Spleen (tissue), 3 donors: ENCODE measurements at regions not wholly inside any gene's neighbourhood (a gene's known extent, or its start where the extent isn't known, plus 50 kb on each side); places are given as distances from the start of the nearest gene placed in this dataset.

Source experiments
- POLR2A ChIP-seq, 3 donors: fragments of 450-650 bp; IDR thresholded peaks; one replicate each; pipeline ENCODE4 v1.5.1; 2017; ENCODE audit warnings: antibody characterized with exemption in 3 of 3, mild to moderate bottlenecking in 1 of 3
- POLR2AphosphoS5 ChIP-seq, 3 donors: sonication (generic); formaldehyde crosslinking; IDR thresholded peaks; one replicate each; pipeline ENCODE4 v1.5.1; 2017; ENCODE audit warnings: antibody characterized with exemption in 3 of 3

DNA sequence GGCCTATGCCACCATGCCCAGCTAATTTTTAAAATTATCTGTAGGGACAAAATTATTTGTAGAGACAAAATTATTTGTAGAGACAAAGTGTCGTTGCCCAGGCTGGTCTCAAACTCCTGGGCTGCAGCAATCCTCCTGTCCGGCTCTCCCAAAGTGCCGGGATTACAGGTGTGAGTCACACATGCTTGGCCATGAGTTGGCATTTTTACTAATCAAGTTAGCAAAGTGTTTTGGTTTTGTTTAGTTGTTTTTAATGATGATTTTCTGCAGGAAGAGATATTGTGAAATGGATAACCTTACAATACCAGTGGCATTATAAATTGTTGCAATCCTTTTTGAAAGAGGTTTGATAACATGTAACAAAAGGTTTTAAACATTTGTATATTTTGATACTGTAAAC, 65.3 kb upstream of the MAGI3 start:
- TF ChIP-seq POLR2A (IDR thresholded peaks at IDR 0.05) (no peak), POLR2AphosphoS5 (IDR thresholded peaks at IDR 0.05) (no peak)
